DLD1 (cell line): ENCODE measurements at regions not wholly inside any gene's neighbourhood (a gene's known extent, or its start where the extent isn't known, plus 50 kb on each side); places are given as distances from the start of the nearest gene placed in this dataset.
"Not testable (repeated sequence)": the region's sequence is repeated elsewhere in the genome, so short reads cannot be mapped to it uniquely, and the experiment has no call there.

Source experiments
- in situ Hi-C: cut with HindIII; loops from 2 replicates; pipeline ENCODE4 v1.10.0; 2017; ENCODE audit warnings: low sequenced_read_pairs

DNA sequence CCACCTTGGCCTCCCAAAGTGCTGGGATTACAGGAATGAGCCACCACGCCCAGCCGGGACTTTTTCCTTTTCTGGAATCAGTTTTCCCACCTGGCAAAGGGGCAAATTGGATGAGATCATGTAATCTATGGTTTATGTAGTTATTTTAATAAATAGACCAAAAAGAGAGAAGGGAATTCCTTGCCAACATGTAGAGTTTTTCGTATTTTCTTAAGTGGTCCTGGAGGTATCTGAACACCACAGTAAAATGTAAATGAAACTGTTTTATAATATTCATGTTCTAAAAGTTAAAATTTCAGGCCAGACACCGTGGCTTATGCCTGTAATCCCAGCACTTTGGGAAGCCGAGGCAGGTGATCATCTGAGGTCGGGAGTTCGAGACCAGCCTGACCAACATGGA lies 185.1 kb upstream of the ZNF217 start:
- in situ Hi-C loops: no loop called here

DNA sequence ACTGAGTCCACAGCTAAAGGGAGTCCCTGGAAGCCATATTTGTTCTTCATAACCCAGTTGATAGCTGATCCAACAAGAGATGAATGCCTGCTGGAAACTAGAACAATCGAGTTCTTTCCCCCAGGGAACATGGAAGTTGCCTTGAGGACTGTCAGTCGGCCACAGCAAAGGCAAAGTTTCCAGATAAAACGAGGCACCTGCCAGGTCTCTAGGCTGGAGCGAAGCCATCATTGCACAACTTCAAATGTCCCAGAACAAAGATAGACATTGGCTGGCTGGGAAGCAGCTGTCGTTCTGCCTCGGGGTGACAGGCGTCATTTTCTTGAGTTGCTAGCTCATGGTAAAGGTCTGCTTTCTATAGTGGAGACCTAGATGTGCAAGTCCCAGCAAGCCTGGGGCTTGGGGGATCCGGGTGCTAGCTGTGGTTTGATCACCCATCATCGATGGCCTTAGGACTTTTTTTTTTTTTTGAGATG lies 184.4 kb upstream of the ZNF217 start:
- in situ Hi-C loops: no loop called here

DNA sequence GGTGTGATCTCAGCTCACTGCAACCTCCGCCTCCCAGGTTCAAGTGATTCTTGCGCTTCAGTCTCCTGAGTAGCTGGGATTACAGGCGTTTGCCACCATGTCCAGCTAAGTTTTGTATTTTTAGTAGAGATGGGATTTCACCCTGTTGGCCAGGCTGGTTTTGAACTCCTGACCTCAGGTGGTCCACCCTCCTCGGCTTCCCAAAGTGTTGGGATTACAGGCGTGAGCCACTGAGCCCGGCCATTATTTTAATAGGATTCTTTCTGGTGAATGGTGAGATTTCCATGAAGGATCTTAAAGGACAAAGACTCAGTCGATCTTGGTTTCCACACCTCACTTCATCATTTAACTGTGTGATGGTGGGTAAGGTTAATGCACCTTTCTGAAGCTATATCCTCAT lies 183.8 kb upstream of the ZNF217 start:
- in situ Hi-C loops: not testable (repeated sequence)

DNA sequence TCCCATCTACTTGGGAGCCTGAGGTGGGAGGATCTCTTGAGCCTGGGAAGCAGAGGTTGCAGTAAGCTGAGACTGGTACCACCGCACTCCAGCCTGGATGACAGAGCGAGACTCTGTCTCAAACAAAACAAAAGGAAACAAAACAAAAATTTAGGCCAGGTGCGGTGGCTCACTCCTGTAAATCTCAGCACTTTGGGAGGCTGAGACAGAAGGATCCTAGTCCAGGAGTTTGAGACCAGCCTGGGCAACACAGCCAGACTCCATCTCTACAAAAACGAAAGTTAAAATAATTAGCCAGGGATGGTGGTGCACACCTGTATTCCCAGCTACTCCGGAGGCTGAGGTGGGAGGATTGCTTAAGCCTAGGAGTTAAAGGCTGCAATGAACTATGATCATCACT lies 183.2 kb upstream of the ZNF217 start:
- in situ Hi-C loops: no loop called here

DNA sequence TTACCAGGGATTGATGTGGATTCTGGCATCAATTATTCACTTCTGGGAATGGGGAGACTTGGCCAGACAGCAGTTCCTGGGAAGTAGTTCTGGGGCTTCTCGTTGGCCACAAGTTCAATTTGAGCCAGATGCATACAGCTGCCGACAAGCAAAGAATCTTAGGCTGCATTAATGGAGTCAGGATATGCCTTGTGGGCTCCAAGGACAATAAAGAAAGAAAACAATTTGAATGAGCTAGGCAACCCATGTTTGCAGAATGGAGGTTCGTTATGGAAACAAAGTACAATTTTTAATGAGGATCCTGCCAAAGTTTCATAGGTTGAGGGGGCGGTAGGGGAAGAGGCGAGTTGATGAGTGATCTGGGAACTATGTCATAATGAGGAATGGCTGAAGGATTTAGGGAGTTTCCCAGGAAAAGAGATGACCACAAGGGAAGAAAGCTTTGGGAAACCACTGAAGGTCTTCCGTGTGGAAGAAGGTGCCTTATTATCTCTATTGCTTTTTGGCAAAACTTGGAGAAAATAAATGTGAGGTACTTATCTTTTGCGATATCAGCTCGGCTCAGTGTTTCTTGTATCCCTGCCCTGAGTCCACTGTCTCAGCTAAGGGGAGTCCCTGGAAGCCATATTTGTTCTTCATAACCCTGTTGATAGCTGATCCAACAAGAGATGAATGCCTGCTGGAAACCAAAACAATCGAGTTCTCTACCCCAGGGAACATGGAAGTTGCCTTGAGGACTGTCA lies 181.0 kb upstream of the ZNF217 start:
- in situ Hi-C loops: no loop called here

DNA sequence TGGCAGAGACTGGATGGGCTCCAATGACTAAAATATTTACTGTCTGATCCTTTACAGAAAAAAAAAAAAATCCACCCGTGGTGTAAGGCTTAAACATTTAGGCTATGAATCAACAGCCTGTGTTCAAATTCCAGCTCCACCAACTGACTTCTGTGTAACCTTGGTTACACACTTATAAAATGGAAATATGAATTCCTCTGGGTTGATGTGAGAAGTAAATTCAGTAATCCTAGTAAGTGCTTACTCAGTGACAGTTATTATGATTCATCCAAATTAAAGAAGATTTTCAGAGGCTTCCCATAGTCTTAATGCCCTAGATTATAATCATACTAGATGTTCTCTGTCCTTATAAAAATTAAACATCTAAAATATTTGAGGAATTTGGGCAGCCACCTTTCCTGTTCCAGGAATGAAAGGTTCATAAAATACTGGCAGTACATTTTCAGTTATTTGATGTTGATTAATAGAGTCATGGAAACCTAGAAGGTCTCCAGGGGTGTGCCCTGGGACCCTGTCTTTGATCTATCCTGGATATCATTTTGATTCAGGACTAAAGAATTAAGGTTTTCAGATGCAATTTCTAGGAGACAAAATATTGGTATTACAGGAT lies 180.3 kb upstream of the ZNF217 start:
- in situ Hi-C loops: no loop called here

DNA sequence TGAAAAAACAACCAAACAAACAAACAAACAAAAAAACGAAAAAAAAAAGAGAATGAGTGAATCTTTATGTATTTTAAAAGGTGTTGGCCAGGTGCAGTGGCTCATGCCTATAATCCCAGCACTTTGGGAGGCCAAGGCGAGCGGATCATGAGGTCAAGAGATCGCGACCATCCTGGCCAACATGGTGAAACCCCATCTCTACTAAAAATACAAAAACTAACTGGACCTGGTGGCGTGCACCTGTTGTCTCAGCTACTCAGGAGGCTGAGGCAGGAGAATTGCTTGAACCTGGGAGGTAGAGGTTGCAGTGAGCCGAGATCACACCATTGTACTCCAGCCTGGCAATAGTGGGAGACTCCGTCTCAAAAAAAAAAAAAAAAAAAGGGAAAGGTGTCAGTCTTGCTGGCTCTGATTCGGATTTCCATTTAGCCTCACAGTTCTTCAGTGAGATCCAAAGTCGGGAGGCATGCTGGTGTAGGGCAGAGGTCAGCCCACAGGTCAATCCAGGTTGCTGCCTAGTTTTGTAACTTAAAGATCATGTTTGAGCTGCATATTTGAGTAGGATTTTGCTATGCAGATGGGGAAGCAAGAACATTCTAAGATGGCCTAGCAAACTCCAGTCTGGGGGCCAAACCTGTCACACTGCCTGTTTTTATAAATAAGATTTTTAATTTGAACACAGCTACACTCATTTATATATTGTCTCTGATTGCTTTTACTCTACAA lies 179.6 kb upstream of the ZNF217 start:
- in situ Hi-C loops: not testable (repeated sequence)

DNA sequence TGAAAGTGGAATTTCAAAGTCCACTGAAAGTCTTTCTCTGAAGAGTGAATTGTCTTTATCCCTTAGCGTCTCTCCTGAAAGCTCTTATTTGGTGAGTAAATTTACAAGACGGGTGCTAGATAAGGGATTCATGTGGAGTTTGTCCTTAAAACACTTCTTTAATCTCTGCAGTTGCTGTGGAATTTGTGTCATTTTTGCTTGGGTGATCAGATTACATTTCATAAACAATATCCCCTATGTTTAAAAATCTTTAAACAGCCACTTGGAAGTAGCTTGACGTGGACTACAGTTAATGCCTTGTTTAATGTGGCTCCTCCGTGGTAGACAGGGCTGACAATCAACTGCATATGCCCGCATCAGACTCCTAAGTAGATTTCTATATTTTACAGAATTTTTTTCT lies 175.4 kb upstream of the ZNF217 start:
- in situ Hi-C loops: no loop called here

DNA sequence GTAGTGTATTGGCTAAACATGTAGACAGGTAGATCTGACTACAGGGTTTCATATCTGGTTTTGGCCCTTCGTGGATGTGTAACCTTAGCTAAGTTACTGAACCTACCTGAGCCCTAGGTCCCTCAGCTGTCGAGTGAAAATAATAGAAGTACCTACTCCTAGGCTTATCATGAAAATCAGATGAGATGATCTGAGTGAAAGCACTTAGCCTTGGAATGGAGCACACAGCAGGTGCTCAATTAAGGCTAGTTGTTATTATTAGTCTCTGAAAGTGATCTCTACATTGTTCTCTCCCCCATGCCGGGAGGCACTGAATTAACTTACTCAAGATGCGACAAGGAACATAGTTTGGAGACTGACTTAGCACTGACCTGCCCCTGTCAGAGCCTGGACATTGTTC lies 174.7 kb upstream of the ZNF217 start:
- in situ Hi-C loops: no loop called here

DNA sequence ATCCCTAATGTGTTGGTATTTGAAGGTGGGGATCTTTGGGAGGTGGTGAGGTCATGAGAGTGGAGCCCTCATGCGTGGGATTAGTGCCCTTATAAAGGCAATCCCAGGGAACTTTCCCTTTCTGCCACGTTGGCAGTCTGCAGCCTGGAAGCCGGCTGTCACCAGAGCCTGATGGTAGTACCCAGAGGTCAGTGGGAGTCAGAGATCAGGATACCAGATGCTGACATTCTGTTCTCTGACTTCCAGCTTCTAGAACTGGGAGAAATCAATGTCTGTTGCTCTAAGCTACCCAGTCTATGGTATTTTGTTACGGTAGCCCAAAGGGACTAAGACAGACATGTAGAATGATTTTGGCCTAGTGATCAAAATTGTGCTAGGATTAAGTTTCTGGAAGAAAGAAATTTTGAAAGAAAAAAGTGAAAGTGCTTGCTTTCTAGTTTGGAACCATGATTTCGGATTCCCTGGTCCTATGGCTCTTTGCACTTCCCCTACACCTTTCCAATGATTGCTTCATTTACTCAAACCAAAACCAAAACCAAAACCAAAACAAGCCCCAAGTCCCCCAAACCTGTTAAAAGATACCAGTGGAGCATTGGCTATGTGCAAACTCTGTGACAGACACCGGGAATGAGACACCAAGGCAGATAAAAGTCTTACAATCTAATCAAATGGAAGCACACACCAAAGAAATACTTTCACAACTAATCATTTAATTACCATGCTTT lies 173.7 kb upstream of the ZNF217 start:
- in situ Hi-C loops: no loop called here

DNA sequence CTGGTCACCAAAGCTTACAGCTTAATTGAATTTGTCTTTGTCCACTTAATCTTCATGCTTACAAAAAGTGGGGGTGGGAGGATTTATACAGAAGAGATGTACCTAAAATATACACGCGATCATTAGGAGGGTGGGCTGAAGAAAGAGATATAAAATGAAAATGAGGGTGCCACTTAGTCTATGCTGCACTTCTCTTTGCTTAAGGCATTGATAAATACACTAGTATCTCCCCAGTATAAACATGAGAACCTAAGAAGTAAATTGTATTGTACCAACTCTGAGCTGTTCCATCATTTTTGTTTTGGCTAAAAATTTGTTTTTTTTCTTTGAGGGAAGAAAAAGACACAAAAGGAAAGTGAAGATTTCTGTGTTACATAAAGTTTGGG lies 170.8 kb upstream of the ZNF217 start:
- in situ Hi-C loops: no loop called here

DNA sequence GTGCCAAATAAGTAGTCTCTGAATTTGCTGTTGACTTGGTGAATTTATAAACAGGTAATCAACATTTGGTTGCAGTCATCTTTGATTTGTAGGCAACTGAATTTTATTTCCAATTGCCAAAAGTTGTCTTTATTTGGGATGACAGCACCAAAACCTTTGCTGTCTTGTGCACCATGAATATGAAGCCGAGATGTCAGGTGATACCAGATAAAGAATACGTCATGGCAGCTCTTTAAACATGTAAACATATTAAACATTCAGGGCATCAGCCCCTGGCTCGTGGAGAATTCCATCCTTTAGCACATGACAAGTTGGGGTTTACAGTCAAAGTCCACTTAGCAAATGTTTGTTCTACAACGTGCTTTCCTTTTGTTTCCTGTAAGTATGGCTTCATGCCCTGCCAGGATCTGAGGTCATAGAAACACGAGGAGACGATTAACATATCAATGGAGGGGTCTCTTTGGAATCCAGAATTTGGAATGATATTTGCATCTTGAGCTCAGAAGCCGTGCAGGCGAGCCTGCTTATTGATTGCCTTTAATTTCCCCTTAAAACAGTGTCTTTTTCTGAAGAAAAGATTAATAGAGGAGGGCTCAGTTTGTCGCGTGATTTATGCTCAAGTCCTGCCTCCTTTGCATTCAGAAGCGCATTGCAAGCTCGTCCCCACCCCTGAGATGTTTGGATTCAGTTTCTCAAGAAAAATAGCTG lies 170.2 kb upstream of the ZNF217 start:
- in situ Hi-C loops: no loop called here

DNA sequence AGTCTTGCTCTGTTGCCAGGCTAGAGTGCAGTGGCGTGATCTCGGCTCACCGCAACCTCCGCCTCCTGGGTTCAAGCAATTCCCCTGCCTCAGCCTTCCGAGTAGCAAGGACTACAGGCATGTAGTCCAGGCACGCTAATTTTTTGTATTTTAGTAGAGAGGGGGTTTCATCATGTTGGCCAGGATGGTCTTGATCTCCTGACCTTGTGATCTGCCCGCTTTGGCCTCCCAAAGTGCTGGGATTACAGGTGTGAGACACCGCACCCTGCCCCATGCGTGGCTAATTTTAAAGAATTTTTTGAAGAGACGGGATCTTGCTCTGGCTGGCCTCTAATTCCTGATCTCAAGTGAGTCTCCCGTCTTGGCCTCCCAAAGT lies 168.8 kb upstream of the ZNF217 start:
- in situ Hi-C loops: not testable (repeated sequence)

DNA sequence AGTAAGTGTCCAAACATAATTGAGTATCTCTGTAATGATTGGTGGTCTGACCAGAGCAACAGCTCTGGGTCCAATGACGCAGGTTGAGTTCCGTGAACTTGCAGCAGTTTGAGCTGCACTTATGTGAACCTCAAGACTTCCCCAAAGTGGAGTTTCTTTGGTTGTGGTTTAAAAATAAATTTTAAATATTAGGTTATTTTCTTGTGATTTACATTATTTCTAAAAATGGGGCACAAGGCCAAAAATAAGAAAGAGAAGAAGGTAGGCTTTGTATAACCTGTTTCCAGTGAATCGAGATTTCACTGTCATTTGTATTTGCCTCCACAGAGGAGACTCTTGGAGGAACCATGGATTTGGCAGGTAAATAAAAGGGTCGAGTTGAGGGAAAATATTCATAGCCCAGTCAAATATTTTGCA lies 166.4 kb upstream of the ZNF217 start:
- in situ Hi-C loops: no loop called here

DNA sequence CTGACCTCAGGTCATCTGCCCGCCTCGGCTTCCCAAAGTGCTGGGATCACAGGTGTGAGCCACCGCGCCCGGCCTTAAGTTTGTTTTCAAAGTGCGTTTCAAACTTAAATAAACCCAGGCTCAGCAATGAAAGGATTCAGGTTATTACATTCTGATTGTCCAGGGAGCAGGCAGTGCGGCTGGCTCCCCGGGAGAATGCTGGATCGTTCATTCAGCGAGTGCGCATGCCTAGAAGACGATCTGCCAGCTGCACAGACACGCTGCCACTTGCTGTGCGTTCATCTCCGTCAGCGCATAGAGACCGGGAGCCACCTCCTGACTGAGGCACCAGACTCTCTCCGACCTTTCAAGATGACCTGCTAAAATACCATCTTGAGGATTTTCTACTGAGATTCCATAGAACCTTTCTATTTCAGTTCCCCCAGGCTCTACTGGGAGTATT lies 163.9 kb upstream of the ZNF217 start:
- in situ Hi-C loops: loop anchor here (10.0 kb wide), 1 partner anchor 87 kb away; no protein-coding TSS in a partner anchor

DNA sequence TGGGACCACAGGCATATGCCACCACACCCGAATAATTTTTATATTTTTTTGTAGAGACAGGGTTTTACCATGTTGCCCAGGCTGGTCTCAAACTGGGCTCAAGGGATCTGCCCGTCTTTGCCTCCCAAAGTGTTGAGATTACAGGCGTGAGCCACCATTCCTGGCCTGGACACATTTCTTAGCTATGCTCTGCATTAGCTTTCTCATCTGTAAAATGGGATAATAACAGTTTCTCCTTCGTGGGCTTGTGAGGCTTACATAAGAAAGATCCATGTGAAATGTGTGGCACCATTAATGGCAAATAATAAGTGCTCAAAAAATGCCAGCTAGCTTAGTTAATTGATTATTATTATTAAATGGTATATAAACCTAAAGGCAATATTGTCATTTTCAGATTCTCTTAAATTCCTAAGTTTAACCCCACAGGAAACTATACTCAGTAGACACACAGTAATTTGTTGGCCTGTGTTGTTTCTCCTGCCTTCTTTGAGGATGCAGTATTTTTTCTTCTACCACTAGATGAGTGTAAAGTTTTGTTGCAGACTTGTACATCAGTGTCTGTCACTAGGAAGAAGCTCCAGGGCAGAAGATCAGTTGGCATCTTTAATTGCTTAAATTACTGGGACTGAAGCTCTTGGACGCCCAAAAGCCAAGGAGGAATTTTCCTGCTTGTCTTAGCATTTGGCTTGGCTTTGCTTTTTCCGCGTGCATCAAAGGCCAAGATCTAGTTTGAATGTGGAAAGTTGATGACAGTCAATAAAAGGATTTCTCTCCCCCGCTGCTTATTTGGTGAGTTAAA lies 162.3 kb upstream of the ZNF217 start:
- in situ Hi-C loops: loop anchor here (10.0 kb wide), 1 partner anchor 89 kb away; no protein-coding TSS in a partner anchor

DNA sequence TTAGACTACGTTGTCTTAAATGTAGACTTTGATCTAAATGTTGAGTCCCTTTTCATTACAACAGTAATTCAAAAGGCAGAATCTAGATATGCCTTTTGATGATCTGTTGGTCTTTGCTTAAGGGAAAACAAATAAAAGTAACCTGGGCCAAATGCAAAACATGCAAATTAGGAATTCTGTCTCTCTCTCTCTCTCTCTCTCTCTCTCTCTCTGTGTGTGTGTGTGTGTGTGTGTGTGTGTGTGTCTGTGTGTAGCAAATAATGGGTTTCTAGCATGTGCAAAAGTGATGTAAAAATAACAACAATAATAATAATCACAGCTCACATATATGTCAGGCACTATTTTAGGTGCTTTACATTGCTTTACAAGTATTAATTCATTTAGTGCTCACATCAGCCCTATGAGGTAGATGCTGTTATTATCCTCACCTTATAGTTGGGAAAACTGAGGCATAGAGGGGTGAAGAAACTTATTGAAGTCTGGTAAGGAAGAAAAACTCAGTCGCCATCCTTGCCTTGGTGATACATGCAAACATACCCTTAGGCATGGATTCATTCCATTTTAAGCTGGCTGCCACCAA lies 160.3 kb upstream of the ZNF217 start:
- in situ Hi-C loops: loop anchor here (10.0 kb wide), 1 partner anchor 91 kb away; no protein-coding TSS in a partner anchor

DNA sequence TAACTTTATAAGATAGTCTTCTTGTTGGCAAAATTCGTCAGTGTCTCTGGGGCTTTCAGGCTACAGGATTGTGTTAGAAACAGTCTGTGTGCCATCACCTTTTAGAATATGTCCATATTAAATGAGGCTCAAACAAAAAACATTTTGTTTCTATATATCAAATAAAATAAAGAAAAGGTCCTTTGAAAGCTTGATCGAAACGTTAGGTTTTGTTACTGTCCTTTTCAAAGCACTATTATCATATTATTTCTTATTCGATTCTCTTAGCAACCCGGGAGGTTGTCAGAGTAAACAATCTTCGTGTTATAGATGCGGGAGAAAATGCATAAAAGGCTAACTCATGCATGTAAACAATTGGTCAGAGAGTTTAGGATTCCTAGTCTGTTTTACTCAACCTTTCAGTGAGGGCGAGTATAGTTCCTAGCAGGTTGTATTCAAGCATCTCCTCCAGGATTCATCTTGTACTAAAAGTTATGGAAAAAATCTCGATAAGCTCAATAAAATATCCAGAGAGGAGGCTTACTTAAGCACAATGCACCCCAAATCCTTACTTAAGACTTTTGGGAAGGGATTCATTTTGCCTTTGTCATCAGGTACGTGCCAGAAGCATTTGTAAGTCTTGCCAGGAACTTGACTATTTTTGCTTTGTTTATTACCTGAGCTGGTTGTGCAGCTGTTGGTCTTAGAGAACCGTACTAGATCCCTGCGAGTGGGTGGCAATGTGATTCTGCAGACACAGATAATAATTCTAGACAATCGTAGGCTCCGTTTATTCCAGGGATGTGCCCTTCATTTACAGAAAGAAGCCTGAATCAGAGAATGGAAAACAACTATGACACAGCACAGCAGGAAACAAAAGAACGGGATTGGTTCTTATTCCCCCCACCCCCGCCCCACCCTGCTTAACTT lies 159.6 kb upstream of the ZNF217 start:
- in situ Hi-C loops: loop anchor here (10.0 kb wide), 1 partner anchor 92 kb away; no protein-coding TSS in a partner anchor
